HEK293 (cell line): ENCODE measurements at regions not wholly inside any gene's neighbourhood (a gene's known extent, or its start where the extent isn't known, plus 50 kb on each side); places are given as distances from the start of the nearest gene placed in this dataset.

Experiments
- EGR2 ChIP-seq: fragments of 450-650 bp; formaldehyde crosslinking; IDR thresholded peaks from 2 replicates; pipeline ENCODE4 v1.5.1; 2016; ENCODE audit warnings: low read depth, missing biosample characterization, missing genetic modification characterization
- TRIM28 ChIP-seq: IDR thresholded peaks from 2 replicates; pipeline ENCODE4 v1.6.1; 2011; ENCODE audit warnings: low read length, control low read depth, borderline replicate concordance
- ZNF223 ChIP-seq: fragments of 450-650 bp; formaldehyde crosslinking; IDR thresholded peaks from 2 replicates; pipeline ENCODE4 v1.5.1; 2016; ENCODE audit warnings: missing biosample characterization, missing genetic modification characterization
- ZNF311 ChIP-seq: fragments of 450-650 bp; formaldehyde crosslinking; IDR thresholded peaks from 2 replicates; pipeline ENCODE4 v1.5.1; 2017; ENCODE audit warnings: missing biosample characterization, missing genetic modification characterization, borderline replicate concordance
- ZNF335 ChIP-seq: fragments of 450-650 bp; formaldehyde crosslinking; conservative IDR thresholded peaks from 2 replicates; pipeline ENCODE4 v1.5.1; 2016; ENCODE audit warnings: missing biosample characterization, missing genetic modification characterization
- ZNF350 ChIP-seq: fragments of 450-650 bp; formaldehyde crosslinking; IDR thresholded peaks from 2 replicates; pipeline ENCODE4 v1.5.0; 2017; ENCODE audit warnings: missing biosample characterization, mild to moderate bottlenecking, missing genetic modification characterization
- ZNF37A ChIP-seq: fragments of 450-650 bp; IDR thresholded peaks from 2 replicates; pipeline ENCODE4 v1.5.1; 2018; ENCODE audit warnings: missing biosample characterization, missing genetic modification characterization
- ZNF561 ChIP-seq: fragments of 450-650 bp; IDR thresholded peaks from 2 replicates; pipeline ENCODE4 v1.5.1; 2018; ENCODE audit warnings: missing biosample characterization, missing genetic modification characterization, borderline replicate concordance
- TF ChIP-seq, protein P1 (sequence below): fragments of 450-650 bp; formaldehyde crosslinking; IDR thresholded peaks from 2 replicates; pipeline ENCODE4 v1.5.1; 2016; ENCODE audit warnings: missing biosample characterization, missing genetic modification characterization
- TF ChIP-seq, protein P2 (sequence below): sonication (generic); formaldehyde crosslinking; IDR thresholded peaks from 2 replicates; pipeline ENCODE4 v1.8.1; 2022; ENCODE audit warnings: mild to moderate bottlenecking, moderate library complexity, missing genetic modification reagents

DNA sequence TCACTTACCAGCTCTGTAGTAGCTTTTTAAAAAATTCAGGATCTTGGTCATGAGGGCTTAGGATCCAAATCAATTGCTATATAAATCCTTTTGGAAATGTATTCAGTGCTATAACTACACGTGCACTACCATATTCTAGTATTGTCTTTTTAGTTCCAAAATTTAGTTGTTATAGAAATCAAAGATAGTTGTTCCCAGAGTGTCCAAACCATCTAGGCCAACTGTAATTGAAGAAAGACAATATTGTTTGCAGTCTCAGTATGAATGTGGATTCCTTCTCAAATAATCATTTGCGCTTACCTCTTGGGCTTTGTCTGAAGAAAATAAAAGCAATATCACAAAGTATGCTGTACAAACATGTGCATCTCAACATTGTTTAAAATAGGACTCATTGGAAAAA lies 184.1 kb upstream of the EDNRB start:
- TF ChIP-seq, protein P1, sequence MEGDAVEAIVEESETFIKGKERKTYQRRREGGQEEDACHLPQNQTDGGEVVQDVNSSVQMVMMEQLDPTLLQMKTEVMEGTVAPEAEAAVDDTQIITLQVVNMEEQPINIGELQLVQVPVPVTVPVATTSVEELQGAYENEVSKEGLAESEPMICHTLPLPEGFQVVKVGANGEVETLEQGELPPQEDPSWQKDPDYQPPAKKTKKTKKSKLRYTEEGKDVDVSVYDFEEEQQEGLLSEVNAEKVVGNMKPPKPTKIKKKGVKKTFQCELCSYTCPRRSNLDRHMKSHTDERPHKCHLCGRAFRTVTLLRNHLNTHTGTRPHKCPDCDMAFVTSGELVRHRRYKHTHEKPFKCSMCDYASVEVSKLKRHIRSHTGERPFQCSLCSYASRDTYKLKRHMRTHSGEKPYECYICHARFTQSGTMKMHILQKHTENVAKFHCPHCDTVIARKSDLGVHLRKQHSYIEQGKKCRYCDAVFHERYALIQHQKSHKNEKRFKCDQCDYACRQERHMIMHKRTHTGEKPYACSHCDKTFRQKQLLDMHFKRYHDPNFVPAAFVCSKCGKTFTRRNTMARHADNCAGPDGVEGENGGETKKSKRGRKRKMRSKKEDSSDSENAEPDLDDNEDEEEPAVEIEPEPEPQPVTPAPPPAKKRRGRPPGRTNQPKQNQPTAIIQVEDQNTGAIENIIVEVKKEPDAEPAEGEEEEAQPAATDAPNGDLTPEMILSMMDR (tag by site-specific recombination): no peak
- TF ChIP-seq EGR2 (tag by site-specific recombination) (no peak), ZNF335 (tag by site-specific recombination) (no peak), ZNF561 (tag by site-specific recombination) (no peak), ZNF223 (tag by site-specific recombination) (no peak), ZNF350 (tag by site-specific recombination) (no peak), ZNF311 (tag by site-specific recombination) (no peak), TRIM28 (no peak), ZNF37A (tag by site-specific recombination) (no peak)
- TF ChIP-seq, protein P2, sequence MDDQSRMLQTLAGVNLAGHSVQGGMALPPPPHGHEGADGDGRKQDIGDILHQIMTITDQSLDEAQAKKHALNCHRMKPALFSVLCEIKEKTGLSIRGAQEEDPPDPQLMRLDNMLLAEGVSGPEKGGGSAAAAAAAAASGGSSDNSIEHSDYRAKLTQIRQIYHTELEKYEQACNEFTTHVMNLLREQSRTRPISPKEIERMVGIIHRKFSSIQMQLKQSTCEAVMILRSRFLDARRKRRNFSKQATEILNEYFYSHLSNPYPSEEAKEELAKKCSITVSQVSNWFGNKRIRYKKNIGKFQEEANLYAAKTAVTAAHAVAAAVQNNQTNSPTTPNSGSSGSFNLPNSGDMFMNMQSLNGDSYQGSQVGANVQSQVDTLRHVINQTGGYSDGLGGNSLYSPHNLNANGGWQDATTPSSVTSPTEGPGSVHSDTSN (CRISPR knock-in tag): no peak
